Head of caudate nucleus (tissue), 42 donors: ENCODE measurements at regions not wholly inside any gene's neighbourhood (a gene's known extent, or its start where the extent isn't known, plus 50 kb on each side); places are given as distances from the start of the nearest gene placed in this dataset.

Source experiments
- DNase-seq, 42 donors: peaks; one replicate each; pipeline versions ENCODE4 v3.0.0 to v3.0.0-alpha.2; 2020 to 2021; ENCODE audit warnings: mixed read lengths in 7 of 42
- intact Hi-C: fragments of 100-400 bp; cut with DNase I; formaldehyde crosslinking; loops from one replicate; pipeline ENCODE4 v1.15.0; 2022

- intact Hi-C loops = no loop called here
- no peak for DNase-seq
These were observed 364.2 kb upstream of the PLSCR5 start for GRCh38 chr3:146969356-146969755.

- intact Hi-C loops = no loop called here
- DNase-seq = no peak
These were observed 363.1 kb upstream of the PLSCR5 start for GRCh38 chr3:146968204-146968651.

- DNase-seq = no peak
- intact Hi-C loops = no loop called here
These were observed 362.6 kb upstream of the PLSCR5 start for GRCh38 chr3:146967783-146968182.

GRCh38 chr3:146966124-146966523, 361.0 kb upstream of the PLSCR5 start:
- intact Hi-C loops = no loop called here
- DNase-seq = no peak

- intact Hi-C loops = no loop called here
- DNase-seq = peak in 2 of 42 donors; percentile 11 to 41
These were observed 348.4 kb upstream of the PLSCR5 start for GRCh38 chr3:146953511-146953981.

- DNase-seq = no peak
- intact Hi-C loops = no loop called here
These were observed 343.8 kb upstream of the PLSCR5 start for GRCh38 chr3:146948985-146949384.

GRCh38 chr3:146948186-146948585, 343.0 kb upstream of the PLSCR5 start:
- no peak for DNase-seq
- intact Hi-C loops = no loop called here

- intact Hi-C loops = no loop called here
- DNase-seq = no peak
These were observed 324.6 kb upstream of the PLSCR5 start for GRCh38 chr3:146929696-146930095.

GRCh38 chr3:146928421-146929059, 323.4 kb upstream of the PLSCR5 start:
- DNase-seq = no peak
- intact Hi-C loops = no loop called here

GRCh38 chr3:146921693-146922092, 316.5 kb upstream of the PLSCR5 start:
- no peak for DNase-seq
- intact Hi-C loops = no loop called here

GRCh38 chr3:146914409-146914808, 309.3 kb upstream of the PLSCR5 start:
- intact Hi-C loops = no loop called here
- DNase-seq = no peak

- intact Hi-C loops = no loop called here
- no peak for DNase-seq
These were observed 307.3 kb upstream of the PLSCR5 start for GRCh38 chr3:146912241-146913015.

- DNase-seq = no peak
- intact Hi-C loops = no loop called here
These were observed 298.8 kb upstream of the PLSCR5 start for GRCh38 chr3:146903927-146904326.

GRCh38 chr3:146899171-146899570, 294.0 kb upstream of the PLSCR5 start:
- intact Hi-C loops = no loop called here
- DNase-seq = no peak

GRCh38 chr3:146896711-146897110, 291.6 kb upstream of the PLSCR5 start:
- no peak for DNase-seq
- intact Hi-C loops = no loop called here

GRCh38 chr3:146895026-146895749, 290.0 kb upstream of the PLSCR5 start:
- intact Hi-C loops = no loop called here
- no peak for DNase-seq

GRCh38 chr3:146894406-146894805, 289.3 kb upstream of the PLSCR5 start:
- intact Hi-C loops = no loop called here

GRCh38 chr3:146892041-146892440, 286.9 kb upstream of the PLSCR5 start:
- intact Hi-C loops = no loop called here
- no peak for DNase-seq

More at GRCh38 chr3:146894406-146894805, 289.3 kb upstream of the PLSCR5 start:
- no peak for DNase-seq

GRCh38 chr3:146889626-146890025, 284.5 kb upstream of the PLSCR5 start:
- DNase-seq = no peak

GRCh38 chr3:146888176-146888575, 283.0 kb upstream of the PLSCR5 start:
- intact Hi-C loops = no loop called here
- DNase-seq = no peak

More at GRCh38 chr3:146889626-146890025, 284.5 kb upstream of the PLSCR5 start:
- intact Hi-C loops = no loop called here
